ENCODE measurements at regions not wholly inside any gene's neighbourhood (a gene's known extent, or its start where the extent isn't known, plus 50 kb on each side); places are given as distances from the start of the nearest gene placed in this dataset.
A peak's percentile ranks its signal among the peaks of the same experiment; 100 is the strongest.

- in situ Hi-C loops (cut with HindIII; ENCODE audit: low pct_ligation_motif_present, low pct_unique_long_range_greater_than_20kb, low sequenced_read_pairs), result no loop called here
- no peak for DNase-seq
Observed at GRCh38 chr2:42108852-42109251, 60.3 kb upstream of the EML4 start.

- no peak for DNase-seq
- in situ Hi-C loops (cut with HindIII; ENCODE audit: low pct_ligation_motif_present, low pct_unique_long_range_greater_than_20kb, low sequenced_read_pairs), result no loop called here
Observed at GRCh38 chr2:42109959-42110640, 59.1 kb upstream of the EML4 start.

DNA sequence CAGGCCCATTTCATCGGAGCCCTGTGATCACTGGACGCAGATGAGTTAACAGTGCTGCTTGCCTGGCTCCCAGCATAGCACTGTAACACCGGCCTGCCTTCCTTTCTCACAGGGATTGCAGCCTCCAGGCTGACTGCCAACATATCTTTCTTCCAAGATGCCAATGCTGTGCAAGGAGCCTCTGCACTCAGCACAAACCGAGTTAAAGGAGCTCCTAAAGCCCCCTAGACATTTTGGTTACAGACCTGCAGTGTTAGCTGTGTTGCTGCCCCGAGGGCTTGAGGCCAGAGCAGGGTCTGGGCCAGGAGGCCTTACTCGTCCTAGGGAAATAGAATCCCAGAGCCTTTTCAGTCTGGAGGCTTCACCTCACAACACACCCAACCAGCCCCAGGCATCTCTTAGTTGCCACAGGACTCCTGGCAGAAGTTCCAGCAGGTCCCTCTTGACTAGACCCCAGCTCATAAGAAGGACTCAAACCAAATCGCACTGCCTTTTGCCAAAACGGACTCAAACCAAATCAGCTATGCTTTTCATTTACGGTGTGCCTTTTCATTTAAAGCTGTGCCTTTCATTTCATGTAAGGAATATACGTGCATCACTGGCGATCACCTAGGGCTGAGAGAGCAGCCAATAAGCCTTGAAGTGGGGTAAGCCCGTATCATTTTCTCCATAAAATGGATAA, 58.4 kb upstream of the EML4 start:
- in situ Hi-C loops (cut with HindIII; ENCODE audit: low pct_ligation_motif_present, low pct_unique_long_range_greater_than_20kb, low sequenced_read_pairs), result no loop called here
- DNase-seq, result no peak

DNA sequence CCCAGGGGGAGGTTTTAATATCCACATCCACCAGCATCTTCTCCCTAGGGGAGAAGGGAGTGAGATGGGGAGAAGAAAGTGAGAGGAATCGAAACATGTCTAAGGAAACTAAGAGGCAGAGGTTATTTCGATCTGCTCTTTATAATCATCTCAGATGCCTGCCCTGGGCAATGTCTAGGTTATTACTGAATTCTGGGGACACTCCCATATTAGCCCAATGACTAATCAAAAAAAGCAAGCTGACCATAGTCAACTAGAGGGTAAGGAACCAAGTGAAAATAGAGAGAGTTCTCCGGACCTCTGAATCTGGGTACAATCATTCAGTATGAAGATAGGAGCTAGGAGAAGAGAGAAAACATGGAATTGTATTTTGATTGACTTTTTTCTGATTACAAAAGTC, 56.7 kb upstream of the EML4 start:
- in situ Hi-C loops (cut with HindIII; ENCODE audit: low pct_ligation_motif_present, low pct_unique_long_range_greater_than_20kb, low sequenced_read_pairs), result no loop called here
- no peak for DNase-seq

DNA sequence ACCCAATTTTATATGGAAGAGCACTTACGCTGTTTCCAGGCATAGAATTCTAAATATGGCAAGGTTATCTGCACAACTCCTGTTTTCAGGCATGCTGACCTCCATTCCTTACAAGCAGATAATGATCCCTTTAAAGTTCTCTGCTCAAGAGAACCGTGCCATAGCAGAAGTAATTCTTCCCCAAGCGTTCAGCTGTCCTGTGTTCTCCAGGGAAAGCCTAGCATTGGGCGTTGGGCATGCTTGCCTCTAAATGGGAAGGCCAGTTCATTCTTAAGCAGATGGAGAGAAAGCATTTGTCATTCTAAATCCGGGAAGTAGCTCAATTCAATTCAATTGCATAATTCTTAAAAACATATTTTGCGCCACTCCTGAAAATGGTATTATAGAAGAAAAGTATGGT, 55.7 kb upstream of the EML4 start:
- no peak for DNase-seq
- in situ Hi-C loops (cut with HindIII; ENCODE audit: low pct_ligation_motif_present, low pct_unique_long_range_greater_than_20kb, low sequenced_read_pairs), result no loop called here

DNA sequence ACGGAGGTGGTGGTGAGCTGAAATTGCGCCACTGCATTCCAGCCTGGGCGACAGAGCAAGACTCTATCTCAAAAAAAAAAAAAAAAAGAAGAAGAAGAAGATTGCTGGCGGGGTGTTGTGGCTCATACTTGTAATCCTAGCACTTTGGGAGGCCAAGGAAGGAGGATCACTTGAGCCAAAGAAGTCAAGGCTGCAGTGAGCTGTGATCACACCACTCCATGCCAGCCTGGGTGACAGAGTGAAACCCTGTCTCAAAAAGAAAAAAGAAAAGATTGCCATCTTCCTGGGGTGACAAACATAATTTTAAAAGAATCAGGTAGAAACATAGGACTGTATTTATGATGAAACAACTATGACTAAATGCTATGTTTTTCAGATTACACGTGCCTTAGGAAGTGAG, 55.1 kb upstream of the EML4 start:
- in situ Hi-C loops (cut with HindIII; ENCODE audit: low pct_ligation_motif_present, low pct_unique_long_range_greater_than_20kb, low sequenced_read_pairs), result no loop called here
- DNase-seq, result no peak

- no peak for DNase-seq
- in situ Hi-C loops (cut with HindIII; ENCODE audit: low pct_ligation_motif_present, low pct_unique_long_range_greater_than_20kb, low sequenced_read_pairs), result no loop called here
Observed at GRCh38 chr2:42115588-42115987, 53.6 kb upstream of the EML4 start.

DNA sequence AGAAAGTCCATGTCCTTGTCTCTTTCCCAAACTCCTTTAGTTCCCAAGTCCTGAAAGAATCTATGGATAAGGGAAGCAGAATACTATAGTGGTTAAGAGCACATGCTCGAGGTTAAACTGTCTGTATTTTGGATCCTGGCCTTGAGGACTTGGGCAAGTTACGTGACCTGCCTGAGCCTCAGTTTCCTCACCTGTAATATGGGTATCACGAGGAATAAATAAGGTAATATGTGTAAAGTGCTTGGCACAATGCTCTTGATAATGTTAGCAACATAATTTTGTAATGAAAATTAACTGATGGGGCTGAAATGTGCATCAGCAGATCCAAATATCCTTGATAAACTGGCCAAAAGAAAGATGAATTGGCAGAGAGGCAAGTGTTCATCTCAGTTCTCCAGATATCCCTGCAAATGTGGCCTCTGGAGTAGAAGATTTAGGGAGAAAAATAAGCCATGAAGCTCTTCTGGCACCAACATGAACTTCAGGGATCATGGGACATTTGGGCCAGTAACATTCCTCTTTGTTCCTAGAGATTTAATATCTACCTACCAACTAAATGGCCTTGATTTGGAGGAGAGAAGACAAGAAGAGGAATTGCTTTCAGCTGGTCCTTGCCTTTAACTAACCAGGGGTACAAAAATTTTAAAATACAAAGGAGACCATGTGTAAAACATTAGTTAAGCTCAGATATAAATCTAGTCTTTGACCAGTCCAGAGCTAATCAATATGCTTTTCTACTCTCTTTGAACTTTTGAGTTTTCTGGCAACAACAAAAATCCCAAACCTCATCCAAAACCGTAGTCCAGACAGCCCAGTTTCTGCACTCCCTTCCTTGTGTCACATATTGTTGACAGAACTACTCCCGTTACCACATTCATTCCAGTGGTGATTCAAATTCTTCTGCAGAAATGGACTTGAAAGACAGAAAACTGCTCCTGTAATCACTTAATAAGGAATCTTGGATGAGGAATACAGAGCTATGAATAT, 52.7 kb upstream of the EML4 start:
- no peak for DNase-seq

DNA sequence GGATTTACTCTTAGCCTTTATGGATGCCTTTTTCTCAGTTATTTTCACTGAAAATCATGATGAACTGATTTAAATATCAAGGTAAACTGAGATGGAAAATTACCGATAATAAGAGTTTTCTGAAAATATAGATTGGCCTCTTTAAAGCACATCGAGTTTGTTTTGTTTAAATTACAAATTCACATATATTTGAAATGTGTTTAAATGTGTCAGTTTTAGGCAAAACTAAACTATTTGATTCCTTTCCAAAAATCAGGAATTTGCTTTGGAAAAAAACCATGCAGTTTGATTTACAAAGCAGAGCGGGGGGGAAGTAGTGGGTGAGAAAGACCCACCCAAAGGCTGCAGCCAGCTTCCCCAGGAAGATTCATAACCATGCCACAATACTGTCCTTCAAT, 52.0 kb upstream of the EML4 start:
- in situ Hi-C loops (cut with HindIII; ENCODE audit: low pct_ligation_motif_present, low pct_unique_long_range_greater_than_20kb, low sequenced_read_pairs), result no loop called here

More for the DNA sequence above, 52.7 kb upstream of the EML4 start:
- in situ Hi-C loops (cut with HindIII; ENCODE audit: low pct_ligation_motif_present, low pct_unique_long_range_greater_than_20kb, low sequenced_read_pairs), result no loop called here

DNA sequence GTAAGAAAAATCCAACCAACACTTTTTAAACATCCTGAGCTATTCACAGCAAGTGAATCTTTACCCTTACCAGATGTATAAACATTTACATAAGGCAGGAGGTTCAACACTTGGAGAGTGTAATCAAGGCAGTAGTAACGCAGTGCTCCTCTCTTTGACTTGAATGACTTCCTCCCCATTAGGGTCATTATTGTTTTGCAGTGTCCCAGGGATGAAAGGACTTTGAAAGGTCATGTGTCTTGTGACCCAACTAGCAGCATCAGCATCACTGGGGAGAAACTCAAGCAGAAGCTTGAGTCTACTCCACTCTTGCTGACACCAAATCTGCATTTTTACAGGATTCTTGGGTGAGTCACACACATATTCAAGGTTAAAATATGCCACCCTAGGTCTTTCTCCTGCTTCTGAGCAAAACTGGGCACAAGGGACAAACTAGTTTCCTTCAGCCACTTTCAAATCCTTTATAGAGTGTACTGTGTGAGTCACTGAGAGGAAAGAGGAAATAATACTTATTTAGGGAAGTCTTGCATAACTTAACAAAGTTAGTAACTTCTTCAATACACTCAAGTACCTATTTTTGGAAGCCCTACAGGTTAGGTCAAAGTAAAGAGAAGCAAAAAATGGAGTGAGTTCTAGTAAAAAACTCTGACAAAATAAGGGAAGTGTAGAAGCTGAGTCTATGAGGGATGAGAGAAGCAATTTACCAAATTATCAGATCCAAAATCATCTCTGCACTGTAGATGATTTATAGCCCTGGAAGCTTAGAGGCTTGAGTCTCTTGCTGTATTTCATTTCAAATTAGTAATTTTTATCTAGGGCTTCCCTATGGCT, 51.0 kb upstream of the EML4 start:
- DNase-seq, result peak; percentile 85
- in situ Hi-C loops (cut with HindIII; ENCODE audit: low pct_ligation_motif_present, low pct_unique_long_range_greater_than_20kb, low sequenced_read_pairs), result no loop called here

More for the DNA sequence above, 52.0 kb upstream of the EML4 start:
- no peak for DNase-seq

GRCh38 chr2:42118754-42119569, 50.2 kb upstream of the EML4 start:
- no peak for DNase-seq
- in situ Hi-C loops (cut with HindIII; ENCODE audit: low pct_ligation_motif_present, low pct_unique_long_range_greater_than_20kb, low sequenced_read_pairs), result no loop called here
